Spleen (tissue), 7 donors: ENCODE measurements at regions not wholly inside any gene's neighbourhood (a gene's known extent, or its start where the extent isn't known, plus 50 kb on each side); places are given as distances from the start of the nearest gene placed in this dataset.

Experiments used
- CTCF ChIP-seq, 11 experiments: fragments of 200-600 bp in 7 of 11; fragments of 450-650 bp in 4 of 11; sonication (generic) in 4 of 11; IDR thresholded peaks in 8 of 11; conservative IDR thresholded peaks in 3 of 11; 1 replicate in 7 of 11; 2 replicates in 4 of 11; pipeline versions ENCODE4 v1.4.0 to v1.8.0; 2016 to 2021; ENCODE audit warnings: antibody characterized with exemption in 11 of 11, inconsistent platforms in 4 of 11, mild to moderate bottlenecking in 1 of 11
- POLR2AphosphoS5 ChIP-seq, 3 donors: sonication (generic); formaldehyde crosslinking; IDR thresholded peaks; one replicate each; pipeline ENCODE4 v1.5.1; 2017; ENCODE audit warnings: antibody characterized with exemption in 3 of 3
- donor health status: DM: no; HTN: no; CAD: no; lungs with moderate emphysema.
- donor health status: DM: no; HTN: no; CAD: no.
- donor health status: DM: no; HTN: no; CAD: no.

- no peak for TF ChIP-seq CTCF (IDR thresholded peaks at IDR 0.05 in 8 of 11, conservative IDR thresholded peaks at IDR 0.05 in 3 of 11)
- TF ChIP-seq POLR2AphosphoS5 (IDR thresholded peaks at IDR 0.05): no peak
These were observed 95.3 kb upstream of the NRIP1 start for GRCh38 chr21:15160136-15160535.
